GM18498 (cell line): ENCODE measurements at regions not wholly inside any gene's neighbourhood (a gene's known extent, or its start where the extent isn't known, plus 50 kb on each side); places are given as distances from the start of the nearest gene placed in this dataset.
"Not testable (repeated sequence)": the region's sequence is repeated elsewhere in the genome, so short reads cannot be mapped to it uniquely, and the experiment has no call there.

Experiments used
- ATAC-seq: cut with Tn5 transposase; IDR thresholded peaks from one replicate; pipeline ENCODE4 v1.9.1; 2021; ENCODE audit warnings: mild to moderate bottlenecking, moderate library complexity; ENCODE audit not compliant: unreplicated experiment

GRCh38 chr22:48630433-48630754 is 1197.3 kb downstream of the BRD1 start:
- ATAC-seq, result no peak

- no peak for ATAC-seq
Measured at GRCh38 chr22:48629631-48630432, 1197.8 kb downstream of the BRD1 start.

DNA sequence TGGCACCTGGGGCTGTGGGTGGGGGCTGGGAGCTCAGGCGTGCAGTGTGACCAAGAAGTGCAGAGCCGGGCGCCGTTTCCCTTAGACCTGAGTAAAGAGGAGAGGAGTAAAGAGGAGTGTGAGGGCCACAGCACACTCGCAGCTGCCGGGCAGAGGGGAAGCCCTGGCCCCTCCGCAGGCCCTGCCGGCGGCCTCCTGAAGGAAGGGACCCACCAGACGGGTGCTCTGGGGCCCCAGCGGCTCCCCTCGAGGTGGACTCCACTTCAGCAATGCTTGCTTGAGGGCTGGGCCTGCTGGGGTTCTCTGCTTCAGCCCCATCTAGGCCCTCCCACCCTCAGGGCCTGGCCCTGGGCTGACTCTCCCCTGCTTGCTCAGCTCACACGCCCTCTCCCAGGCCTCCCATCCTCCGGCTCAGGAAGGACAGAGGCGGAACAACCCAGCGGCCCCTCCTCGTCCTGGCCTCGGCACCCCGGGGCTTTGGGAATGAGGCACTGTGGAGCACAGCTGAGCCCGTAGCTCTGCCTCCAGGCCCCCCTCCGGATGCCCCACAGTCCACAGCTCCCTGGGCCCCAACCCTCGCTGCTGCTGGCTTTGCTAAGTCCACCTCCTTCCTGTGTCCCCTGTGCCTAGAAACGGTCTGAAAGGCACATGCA is 1198.7 kb downstream of the BRD1 start:
- no peak for ATAC-seq

DNA sequence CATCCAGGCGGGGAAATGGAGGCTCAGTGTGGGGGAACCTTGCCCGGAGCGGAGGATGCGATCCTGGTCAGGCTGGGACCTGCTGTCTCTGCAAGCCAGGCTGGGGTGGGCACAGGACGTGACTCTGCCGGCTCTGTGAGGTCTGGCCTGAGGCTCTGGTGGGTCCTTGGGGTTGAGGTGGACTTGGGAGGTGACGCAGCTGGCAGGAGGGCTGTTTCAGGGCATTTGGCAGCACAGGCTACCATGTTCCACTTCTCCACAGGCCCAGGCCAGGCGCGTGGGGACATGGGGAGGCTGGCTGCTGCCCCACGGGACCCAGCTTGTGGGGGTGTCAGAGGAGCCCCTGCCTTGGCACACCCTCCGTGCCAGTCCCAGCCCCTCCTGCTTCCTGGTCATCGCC is 1199.7 kb downstream of the BRD1 start:
- ATAC-seq, result no peak

GRCh38 chr22:48627203-48627602 is 1200.5 kb downstream of the BRD1 start:
- no peak for ATAC-seq

GRCh38 chr22:48624401-48624800 is 1203.3 kb downstream of the BRD1 start:
- ATAC-seq, result no peak

DNA sequence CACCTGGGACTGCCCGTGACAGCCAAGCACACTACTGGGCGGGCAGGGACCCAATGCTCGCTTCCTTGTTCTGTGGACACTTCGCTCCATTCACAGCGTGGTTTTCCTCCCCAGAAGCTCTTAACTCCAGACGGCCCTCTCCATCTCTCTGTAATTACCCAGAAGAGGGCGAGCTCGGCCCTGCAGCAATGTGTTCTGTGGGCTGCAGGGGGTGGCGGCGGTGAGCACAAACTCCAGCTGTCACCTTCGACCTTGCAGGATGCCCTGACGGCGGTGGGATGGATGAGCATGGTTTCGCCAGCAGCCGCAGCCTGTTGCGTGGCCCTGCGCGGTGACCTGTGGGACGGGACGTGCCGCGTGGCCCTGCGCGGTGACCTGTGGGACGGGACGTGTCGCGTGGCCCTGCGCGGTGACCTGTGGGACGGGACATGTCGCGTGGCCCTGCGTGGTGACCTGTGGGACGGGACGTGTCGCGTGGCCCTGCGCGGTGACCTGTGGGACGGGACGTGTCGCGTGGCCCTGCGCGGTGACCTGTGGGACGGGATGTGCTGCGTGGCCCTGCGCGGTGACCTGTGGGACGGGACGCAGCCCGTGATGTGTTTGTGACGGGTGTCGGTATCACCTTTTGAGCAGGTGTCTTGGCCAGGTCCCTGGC is 1204.7 kb downstream of the BRD1 start:
- no peak for ATAC-seq

GRCh38 chr22:48621085-48621484 is 1206.6 kb downstream of the BRD1 start:
- no peak for ATAC-seq

- not testable (repeated sequence) for ATAC-seq
Measured at GRCh38 chr22:48620460-48620859, 1207.2 kb downstream of the BRD1 start.

DNA sequence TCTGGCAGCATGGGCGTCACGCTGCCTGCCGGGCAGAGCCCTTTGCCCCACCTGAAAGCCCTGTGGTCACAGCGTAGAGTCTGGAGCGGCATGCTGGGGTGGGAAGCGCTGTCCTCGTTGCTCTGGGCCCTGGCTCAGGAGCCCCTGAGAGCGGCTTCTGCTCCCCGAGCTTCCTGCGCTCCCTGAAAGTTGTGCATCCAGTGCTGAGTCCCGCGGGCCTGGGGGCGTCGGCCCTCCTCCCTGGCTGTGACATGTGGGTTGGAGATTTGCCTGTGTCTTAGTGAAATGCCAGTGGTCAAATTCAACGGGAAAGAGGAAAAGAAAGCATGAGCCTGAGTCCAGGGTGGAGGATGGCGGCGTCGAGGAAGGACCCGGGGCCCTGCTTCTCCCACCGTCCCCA is 1208.0 kb downstream of the BRD1 start:
- ATAC-seq, result no peak

DNA sequence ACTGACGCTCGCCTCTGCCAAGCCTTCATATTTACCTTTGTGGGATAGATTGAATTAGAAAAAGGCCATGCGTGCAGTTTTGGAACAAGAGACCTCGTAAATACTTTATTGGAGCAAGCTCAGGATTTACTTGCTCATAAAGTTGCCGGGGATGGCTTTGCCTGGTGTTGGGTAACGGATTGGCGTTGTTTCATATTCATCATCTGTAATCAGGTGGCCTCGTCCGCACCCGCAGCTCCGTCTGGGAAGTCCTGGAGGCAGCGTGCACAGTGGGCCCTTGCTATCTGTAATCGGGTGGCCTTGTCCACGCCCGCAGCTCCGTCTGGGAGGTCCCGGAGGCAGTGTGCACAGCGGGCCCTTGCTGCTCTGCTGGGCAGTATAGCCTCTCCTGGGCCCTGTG is 1209.3 kb downstream of the BRD1 start:
- no peak for ATAC-seq

GRCh38 chr22:48616656-48617055 is 1211.0 kb downstream of the BRD1 start:
- ATAC-seq, result no peak

- no peak for ATAC-seq
Measured at GRCh38 chr22:48615171-48616008, 1212.3 kb downstream of the BRD1 start.

- no peak for ATAC-seq
Measured at GRCh38 chr22:48613566-48614200, 1214.0 kb downstream of the BRD1 start.

DNA sequence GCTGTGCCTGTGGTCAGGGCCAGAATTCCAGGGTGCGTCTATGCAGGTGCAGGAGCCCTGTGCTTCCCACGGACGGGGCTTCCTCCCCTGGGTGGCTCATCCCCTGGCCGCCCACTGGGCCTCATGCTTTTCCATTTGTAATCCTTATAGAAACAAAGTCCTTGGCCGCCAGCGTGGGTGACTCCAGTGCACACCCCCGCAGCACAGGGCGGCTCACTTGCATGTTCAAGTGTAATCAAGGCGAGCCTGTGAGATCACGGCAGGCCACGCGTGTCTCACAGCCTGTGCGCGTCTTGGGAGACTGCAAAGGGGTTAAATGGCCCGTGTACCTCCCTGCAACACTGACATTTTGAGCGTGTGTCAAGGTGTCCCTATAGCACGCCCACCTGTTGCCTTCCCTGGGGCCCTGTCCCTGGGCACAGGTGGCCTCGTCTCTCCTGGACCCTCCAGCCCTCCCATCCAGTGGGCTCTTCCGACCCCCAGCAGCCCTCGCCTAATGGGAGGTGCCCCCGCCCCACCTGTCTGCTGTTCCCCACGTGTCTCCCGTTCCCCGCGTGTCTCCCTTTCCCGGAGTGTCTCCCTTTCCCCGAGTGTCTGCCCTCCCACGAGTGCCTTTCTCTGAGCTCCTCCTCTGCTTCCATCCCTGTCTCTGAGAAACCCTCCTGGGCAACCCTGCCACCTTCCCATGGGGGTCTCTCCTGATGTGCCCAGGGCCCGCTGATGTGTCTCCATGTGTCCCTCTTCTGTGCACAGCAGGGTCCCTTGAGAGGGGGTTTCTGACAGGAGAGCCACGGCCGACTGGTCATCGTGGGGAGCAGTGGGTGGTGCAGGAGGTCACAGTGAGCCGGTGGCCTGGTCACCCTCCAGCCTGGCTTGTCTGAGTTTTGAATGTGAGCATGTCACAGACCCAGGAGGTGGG is 1215.3 kb downstream of the BRD1 start:
- ATAC-seq, result no peak

- ATAC-seq, result no peak
Measured at GRCh38 chr22:48609279-48609865, 1218.3 kb downstream of the BRD1 start.

DNA sequence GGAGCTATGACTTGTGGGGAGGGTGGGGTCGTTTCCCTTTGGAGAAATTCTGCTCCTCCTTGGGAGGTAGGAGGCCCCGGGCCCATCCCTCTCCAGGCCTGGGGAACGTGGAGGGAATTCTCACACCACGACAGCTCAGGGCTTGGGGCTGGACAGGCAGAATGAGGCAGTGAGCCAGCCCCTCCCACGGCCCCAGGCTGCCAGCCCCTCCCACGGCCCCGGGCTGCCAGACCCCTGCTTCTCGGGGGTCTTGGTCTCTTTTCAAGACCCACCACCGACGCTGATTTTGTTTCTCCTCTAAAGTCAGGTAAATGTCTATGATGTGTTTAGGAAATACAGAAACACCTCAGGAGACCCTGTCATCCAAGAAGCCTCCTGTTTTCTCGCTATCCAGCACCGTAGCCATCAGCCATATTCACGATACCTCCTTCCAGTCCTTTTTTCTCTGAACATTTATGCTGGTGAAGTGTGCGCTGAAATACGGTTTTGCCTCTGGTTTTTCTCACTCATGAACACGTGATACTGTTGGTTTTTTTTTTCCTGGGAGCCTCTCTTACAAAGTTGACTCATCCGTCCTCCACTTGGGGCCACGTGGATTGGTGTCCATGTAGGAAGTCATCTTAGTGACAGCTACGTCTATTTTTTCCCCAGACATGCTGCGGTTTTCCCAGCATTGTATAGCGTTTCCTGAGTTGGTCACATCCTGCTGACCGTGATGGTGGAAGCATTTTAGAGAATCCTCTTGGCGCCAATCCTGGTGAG is 1219.6 kb downstream of the BRD1 start:
- no peak for ATAC-seq

DNA sequence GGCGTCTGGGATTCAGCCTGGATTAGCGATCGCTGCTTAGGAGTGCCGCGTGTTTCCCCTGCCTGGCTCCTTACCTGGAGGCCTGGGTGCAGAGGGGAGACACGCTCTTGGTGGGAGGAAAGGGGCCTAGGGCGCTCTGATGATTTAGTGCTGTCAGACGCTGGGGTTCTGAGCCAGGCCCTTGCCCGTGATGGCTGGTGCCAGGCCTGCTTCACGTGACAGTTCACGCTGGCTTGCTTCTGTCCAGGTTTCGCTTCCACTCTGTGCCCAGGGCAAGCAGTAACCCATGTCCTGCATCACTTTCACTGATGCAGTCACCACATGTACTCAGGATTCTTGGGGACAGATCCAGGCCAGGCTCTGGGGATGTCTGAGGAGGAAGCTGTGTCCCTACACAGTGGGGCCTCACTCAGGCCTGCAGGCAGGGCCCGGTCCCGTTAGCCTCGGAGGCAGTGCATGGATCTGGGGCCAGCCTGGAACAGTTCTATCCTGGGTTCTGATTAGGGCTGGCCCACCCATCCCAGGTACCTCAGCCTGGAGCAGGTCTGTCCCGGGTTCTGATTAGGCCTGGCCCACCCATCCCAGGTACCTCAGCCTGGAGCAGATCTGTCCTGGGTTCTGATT is 1220.9 kb downstream of the BRD1 start:
- ATAC-seq, result no peak
